Superior temporal gyrus (tissue), 1 donor: ENCODE measurements at regions not wholly inside any gene's neighbourhood (a gene's known extent, or its start where the extent isn't known, plus 50 kb on each side); places are given as distances from the start of the nearest gene placed in this dataset.

Source experiments
- DNase-seq: peaks from one replicate; pipeline ENCODE4 v3.0.0-alpha.2; 2016; ENCODE audit errors: extremely low spot score

- peak; percentile 72 for DNase-seq
Observed at GRCh38 chr9:131809941-131810344, 70.1 kb upstream of the RAPGEF1 start.

- DNase-seq, result no peak
Observed at GRCh38 chr9:131808291-131808690, 68.4 kb upstream of the RAPGEF1 start.

GRCh38 chr9:131807144-131807983, 67.5 kb upstream of the RAPGEF1 start:
- no peak for DNase-seq

GRCh38 chr9:131805803-131806202, 65.9 kb upstream of the RAPGEF1 start:
- no peak for DNase-seq

GRCh38 chr9:131804826-131805225, 65.0 kb upstream of the RAPGEF1 start:
- DNase-seq, result no peak

- no peak for DNase-seq
Observed at GRCh38 chr9:131803758-131804411, 64.0 kb upstream of the RAPGEF1 start.

- no peak for DNase-seq
Observed at GRCh38 chr9:131801810-131802209, 61.9 kb upstream of the RAPGEF1 start.

GRCh38 chr9:131800843-131801242, 61.0 kb upstream of the RAPGEF1 start:
- DNase-seq, result no peak

GRCh38 chr9:131800366-131800765, 60.5 kb upstream of the RAPGEF1 start:
- DNase-seq, result no peak

- peak; percentile 53 for DNase-seq
Observed at GRCh38 chr9:131799177-131799823, 59.4 kb upstream of the RAPGEF1 start.

- DNase-seq, result no peak
Observed at GRCh38 chr9:131798246-131798645, 58.4 kb upstream of the RAPGEF1 start.

- no peak for DNase-seq
Observed at GRCh38 chr9:131794393-131794792, 54.5 kb upstream of the RAPGEF1 start.

GRCh38 chr9:131791542-131792254, 51.8 kb upstream of the RAPGEF1 start:
- DNase-seq, result no peak
